ENCODE measurements at regions not wholly inside any gene's neighbourhood (a gene's known extent, or its start where the extent isn't known, plus 50 kb on each side); places are given as distances from the start of the nearest gene placed in this dataset.

- no peaks in the 10 kb centered on the region for H3K4me1 ChIP-seq (ENCODE audit: low read depth)
- DNase-seq (no peak), ATAC-seq (no peak)
- no peaks in the 10 kb centered on the region for H3K36me3 ChIP-seq (ENCODE audit: low read depth)
- intact Hi-C loops (cut with DNase I, micrococcal nuclease), result no loop called here
- TF ChIP-seq CTCF (IDR thresholded peaks at IDR 0.05), result no peak
- no peaks in the 10 kb centered on the region for H3K9me3 ChIP-seq
- no peak overlapping the region for H3K4me3 ChIP-seq
Measured at GRCh38 chr14:53524391-53524790, 371.3 kb upstream of the DDHD1 start.

GRCh38 chr14:53523226-53523625 lies 370.1 kb upstream of the DDHD1 start:
- no peak overlapping the region for H3K4me3 ChIP-seq
- H3K36me3 ChIP-seq (ENCODE audit: low read depth), result no peaks in the 10 kb centered on the region
- ATAC-seq (no peak), DNase-seq (no peak)
- no peak for TF ChIP-seq CTCF (IDR thresholded peaks at IDR 0.05)
- no peaks in the 10 kb centered on the region for H3K9me3 ChIP-seq
- intact Hi-C loops (cut with DNase I, micrococcal nuclease), result no loop called here
- no peaks in the 10 kb centered on the region for H3K4me1 ChIP-seq (ENCODE audit: low read depth)

GRCh38 chr14:53520078-53520928 lies 367.2 kb upstream of the DDHD1 start:
- TF ChIP-seq CTCF (IDR thresholded peaks at IDR 0.05), result no peak
- no peak for DNase-seq
- intact Hi-C loops (cut with DNase I, micrococcal nuclease), result no loop called here
- H3K36me3 ChIP-seq (ENCODE audit: low read depth), result no peaks in the 10 kb centered on the region
- no peaks in the 10 kb centered on the region for H3K9me3 ChIP-seq
- no peaks in the 10 kb centered on the region for H3K4me1 ChIP-seq (ENCODE audit: low read depth)
- no peak for ATAC-seq
- H3K4me3 ChIP-seq, result no peak overlapping the region

GRCh38 chr14:53519137-53519536 lies 366.0 kb upstream of the DDHD1 start:
- DNase-seq (no peak), ATAC-seq (no peak)
- H3K36me3 ChIP-seq (ENCODE audit: low read depth), result no peaks in the 10 kb centered on the region
- H3K4me3 ChIP-seq, result no peak overlapping the region
- no peaks in the 10 kb centered on the region for H3K9me3 ChIP-seq
- no peaks in the 10 kb centered on the region for H3K4me1 ChIP-seq (ENCODE audit: low read depth)
- TF ChIP-seq CTCF (IDR thresholded peaks at IDR 0.05), result no peak
- intact Hi-C loops (cut with DNase I, micrococcal nuclease), result no loop called here

GRCh38 chr14:53517270-53517960 lies 364.3 kb upstream of the DDHD1 start:
- TF ChIP-seq CTCF (IDR thresholded peaks at IDR 0.05), result no peak
- no peak overlapping the region for H3K4me3 ChIP-seq
- no peaks in the 10 kb centered on the region for H3K36me3 ChIP-seq (ENCODE audit: low read depth)
- intact Hi-C loops (cut with DNase I, micrococcal nuclease), result no loop called here
- ATAC-seq, result no peak
- no peaks in the 10 kb centered on the region for H3K9me3 ChIP-seq
- H3K4me1 ChIP-seq (ENCODE audit: low read depth), result no peaks in the 10 kb centered on the region
- DNase-seq, result no peak

All from mucosa of descending colon (tissue), 3 donors.